Activated T-cell treated with anti-CD3 and anti-CD28 coated beads for 1 hour (primary cell): ENCODE measurements at regions not wholly inside any gene's neighbourhood (a gene's known extent, or its start where the extent isn't known, plus 50 kb on each side); places are given as distances from the start of the nearest gene placed in this dataset.

Experiments
- DNase-seq: peaks from one replicate; pipeline ENCODE4 v3.0.0-alpha.2; 2020; ENCODE audit warnings: low read depth

DNA sequence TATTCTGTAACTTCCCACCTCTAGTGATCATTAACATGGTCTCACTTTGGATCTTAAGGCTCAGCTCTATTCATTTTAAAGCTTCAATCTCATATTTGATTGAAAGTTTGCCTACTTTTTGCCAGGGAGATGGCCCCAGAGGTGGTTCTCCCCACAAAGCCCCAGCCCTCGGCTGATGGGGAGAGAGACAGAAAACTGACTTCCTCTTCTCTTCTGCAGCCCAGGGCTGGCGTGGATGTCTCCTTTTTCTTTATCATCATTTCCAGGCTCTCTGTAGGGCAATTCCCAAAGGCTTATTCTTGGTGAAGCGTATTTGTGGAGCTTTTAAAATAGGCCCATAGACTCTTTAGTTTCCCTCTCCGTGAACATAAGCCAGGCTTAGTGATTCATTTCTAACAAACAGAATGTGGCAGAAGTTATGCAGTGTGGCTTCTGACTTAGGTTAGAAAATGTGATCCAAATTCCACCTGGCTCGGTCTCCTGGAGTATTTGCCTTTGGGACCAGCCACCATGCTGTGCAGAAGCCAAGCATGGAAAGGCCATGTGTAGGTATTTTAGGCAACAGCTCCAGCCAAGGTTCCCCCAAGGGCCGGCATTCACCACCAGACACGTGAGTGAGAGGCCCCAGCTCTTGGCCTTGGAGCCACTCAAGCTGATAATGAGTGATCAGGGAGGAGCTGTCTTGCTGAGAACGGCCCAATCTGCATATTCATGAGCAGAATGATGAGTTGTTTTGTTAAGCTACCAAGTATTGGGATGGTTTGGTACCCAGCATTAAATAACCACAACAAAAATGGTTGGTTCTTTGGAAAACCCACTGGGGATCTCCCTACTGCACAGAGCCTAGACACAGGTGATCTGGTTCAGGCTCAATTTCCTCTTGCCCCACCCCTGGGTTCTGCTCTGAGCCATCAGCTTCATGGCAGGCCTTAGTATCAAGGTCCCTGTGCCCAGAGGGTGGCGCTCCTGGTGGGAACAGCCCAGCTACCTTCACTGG lies 353.2 kb upstream of the PROK2 start:
- DNase-seq, result no peak

DNA sequence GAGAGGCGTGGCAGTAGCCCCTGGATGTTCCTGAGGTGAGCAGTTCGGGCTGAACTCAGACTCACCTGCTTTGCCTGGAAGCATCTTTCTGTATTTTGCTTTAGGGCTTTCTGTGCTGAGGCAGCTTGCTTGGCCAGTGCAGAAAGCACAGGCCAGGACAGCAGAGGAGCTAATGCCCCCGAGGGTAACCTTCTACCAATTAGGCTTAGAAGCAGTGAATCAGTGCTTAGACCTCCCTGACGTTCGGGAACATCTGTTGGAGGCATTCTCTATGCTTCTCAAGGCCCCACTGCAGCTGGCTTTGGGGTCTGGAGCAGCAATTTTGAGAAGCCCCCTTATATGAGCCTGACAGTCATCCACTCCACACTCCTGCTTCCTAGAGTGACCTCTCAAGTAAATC lies 350.7 kb upstream of the PROK2 start:
- no peak for DNase-seq

DNA sequence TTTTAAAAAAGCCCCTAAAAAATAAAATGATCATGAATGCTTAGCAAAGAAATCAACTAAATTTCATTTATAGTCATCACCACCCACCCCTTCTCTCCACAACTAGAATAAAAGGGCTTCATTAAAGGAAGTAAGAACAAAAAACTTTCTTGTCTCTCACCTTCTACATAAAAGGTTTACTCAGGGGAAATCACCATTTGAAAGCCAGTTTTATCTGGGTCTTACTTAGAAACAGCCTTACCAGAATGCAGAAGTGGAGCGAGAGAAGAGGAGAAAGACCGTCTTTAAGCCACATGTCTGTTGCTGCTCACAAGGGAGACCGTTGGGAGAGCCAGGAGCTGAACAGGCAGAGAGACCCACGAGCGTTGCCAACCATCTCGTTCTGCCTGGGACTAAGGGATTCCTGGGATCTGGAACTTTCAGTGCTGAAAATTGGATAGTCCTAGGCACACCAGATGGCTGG lies 350.1 kb upstream of the PROK2 start:
- DNase-seq, result no peak

DNA sequence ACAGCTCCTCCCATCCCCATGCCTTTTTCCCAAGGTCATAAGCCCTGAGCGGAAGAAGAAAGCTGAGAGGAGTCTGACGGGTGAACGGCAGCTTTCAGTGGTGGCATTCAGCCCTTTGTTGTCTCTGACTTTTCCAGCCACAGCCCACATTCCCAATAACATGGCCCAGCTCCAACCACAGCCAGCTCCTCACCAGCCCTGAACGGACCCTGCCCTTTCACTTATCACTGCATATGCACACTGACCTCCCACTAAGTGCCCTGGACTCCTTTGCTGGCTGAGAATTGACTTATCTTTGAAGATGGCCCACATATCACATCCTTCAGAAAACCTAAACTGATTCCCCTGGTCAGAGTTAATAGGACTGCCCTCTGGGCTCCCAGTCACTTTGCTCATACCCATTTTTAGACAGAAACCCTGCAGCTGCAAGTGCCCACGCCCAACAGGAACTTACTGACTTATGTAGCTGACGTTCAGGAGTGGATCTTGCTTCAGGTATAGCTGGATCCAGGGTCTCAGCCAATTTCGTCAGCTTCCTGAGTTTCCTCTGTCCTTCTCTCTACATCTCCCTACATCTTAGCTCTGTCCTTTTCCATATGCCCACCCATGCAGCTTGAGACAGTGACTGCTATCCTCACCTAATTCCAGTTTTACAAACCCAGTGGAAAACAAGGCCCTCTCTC lies 348.5 kb upstream of the PROK2 start:
- no peak for DNase-seq

DNA sequence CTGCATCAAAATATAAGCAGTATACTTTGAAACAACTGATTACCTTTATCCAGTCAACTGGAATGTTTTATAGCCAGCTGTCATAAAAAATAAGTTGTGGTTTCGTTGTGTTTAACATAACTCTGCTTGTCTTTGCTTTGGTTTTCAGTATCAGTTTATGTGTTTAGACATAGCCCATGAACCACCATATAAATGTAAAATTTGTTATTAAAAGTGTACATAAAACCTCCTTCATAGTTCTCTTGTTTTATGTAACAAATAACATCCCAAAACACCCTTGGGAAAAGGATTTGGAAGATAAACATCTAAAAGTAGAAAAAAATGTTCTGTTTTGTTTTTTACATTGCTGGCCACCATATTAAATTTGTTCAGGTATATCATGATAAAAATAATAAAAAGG lies 347.0 kb upstream of the PROK2 start:
- DNase-seq, result no peak

DNA sequence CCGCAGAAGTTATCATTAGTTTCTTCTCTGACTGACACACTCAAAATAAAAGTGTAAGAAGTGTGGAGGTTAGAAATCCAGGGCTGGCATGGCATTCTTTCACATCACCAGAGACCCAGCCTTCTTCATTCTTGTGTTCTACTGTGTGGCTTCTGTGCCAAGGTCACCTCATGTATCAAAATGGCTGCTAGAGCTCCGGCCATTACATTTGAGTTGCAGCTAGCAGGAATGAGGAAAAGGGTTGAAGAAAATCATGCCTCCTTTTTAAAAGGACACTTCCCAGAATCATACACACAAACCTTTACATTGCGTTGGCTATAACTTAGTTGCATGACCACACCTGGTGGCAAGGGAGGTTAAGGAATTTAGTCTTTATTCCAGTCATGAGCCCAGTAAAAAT lies 345.6 kb upstream of the PROK2 start:
- no peak for DNase-seq

DNA sequence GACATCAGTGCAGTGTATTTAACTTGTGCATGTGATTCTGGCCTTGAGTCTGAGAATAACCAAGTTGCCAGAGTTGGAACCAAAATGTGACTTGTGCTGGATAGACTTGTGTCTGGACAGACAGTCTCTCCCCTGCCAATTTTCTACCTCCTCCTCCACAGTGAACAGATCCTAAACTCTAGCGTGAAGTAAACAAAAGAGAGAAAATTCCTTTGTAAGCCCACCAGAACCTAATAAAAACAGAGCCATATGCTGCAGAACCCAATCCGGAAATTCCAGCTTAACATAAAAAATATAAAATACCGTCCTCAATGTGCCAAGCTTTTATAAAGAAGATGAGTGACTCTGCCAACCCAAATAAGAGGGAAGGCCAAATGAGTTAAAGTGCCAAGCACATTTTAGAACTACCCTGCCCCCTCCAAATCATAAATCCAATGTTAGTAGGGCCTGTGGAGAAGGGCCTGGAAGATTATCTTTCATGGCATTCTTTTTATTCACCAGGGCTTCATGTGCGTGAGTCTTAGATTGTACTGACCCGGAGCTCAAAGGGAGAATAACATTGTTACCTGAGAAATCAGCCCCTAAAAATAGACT lies 344.6 kb upstream of the PROK2 start:
- no peak for DNase-seq

DNA sequence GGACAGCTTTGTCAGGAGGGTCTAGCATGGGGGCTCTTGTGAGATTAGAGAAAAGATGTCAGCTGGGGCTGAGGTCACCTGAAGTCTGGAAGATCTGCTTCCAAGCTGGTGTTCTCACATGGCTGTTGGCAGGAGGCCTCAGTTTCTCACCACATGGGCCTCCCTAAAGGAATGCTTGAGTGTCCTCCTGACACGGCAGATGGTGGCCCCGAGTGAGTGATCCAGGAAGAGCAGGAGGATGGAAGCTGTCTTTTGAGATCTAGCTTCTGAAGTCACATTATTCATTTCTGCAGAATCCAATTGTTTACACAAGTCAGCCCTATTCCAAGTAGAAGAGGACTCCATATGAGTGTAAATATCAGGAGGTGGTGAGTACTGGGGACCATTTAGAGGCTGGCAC lies 344.0 kb upstream of the PROK2 start:
- no peak for DNase-seq

DNA sequence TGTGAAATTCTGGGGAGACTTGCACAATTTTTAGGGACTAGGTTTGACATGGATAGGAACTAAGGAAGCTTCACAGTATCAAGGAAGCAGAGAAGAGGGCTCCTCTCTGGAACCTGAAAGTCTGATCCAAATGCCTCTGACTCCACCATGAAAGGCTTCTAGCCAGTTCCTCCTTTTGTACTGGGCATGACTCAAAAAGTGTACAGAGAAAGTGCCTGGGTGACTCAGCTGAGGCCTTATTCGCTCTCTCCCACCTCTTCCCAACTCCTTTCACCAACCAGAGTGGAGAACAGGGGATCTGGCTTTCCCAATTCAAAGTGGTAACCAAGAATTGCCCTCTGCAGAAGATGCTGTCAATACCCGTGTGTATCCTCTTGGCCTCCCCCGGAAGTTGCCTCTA lies 342.9 kb upstream of the PROK2 start:
- DNase-seq, result no peak

DNA sequence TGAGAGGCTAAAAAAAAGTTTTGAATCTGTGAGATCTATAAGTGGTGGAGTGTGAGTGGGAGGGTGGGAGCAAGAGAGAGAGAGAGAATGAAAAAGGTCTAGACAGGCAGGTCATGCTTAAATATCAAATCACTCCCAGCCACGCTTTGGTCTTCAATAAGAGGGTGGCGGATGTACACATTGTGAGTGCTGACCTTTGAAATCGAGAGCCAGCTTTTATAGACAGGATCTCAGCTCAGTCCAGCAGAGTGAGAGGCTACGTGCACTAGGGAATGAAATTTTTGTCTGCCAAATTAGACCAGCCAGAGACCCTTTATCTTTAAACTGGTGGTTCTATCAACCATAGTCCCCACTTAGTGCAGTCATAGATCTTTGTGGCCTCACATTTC lies 342.3 kb upstream of the PROK2 start:
- no peak for DNase-seq

DNA sequence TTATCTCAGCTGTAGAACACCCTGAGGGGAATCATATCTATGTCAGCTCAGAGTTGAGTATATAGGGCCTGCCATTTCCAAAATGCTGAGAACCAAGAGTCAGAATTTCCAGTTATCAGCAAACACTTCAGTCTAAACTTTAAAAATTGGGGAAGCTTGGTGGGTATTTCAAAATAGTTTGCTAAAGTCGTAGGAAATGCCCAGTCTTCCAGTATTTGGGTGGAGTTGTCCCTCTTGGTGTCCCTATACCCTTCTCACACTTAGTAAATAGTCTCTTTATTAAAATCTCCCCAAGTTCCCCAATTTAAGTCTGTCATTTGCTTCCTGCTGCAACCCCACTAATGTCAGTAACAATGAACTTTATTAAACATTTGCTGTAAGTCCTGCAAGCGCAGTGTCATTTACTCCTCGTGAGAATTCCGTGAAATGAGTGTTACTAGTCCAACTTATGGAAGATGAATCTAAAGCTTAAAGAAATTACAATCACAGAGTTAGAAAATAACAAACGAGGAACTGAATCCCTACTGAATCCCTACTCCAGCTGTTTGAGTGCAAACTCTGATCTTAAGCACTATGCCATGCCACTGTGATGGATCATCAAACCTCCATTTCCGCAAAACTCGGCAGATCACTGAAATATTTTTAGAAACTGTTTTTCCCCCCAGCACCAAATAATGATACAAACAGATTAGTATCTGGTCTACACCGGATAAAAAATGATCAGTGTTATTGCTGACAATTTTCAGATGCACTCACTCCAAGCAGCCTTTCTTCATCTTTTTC lies 341.7 kb upstream of the PROK2 start:
- DNase-seq, result no peak

DNA sequence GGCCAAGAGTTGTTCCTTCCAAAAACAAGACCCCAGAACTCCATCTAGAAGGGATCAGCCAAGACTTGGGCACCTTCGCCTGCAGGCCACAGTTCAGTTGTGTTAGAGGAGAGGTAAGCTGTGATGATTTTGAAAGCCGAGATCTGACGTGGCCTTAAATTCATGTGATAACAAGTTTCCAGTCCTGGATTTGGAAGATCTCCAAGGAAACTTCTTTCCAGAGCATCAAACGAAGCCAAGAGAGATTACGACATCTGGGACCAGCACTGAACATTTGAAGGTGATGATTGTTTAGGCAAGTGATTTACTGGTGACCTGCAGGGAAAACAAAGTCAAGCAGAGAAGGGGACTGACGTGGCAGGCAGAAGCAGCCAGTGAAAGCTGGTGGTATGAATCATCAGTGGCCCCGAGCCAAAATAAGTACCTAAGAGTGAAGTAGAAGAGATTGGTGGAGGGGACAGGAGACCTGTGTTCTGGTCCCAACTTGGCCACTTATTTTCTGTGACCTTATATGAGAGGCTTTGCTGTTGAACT lies 339.0 kb upstream of the PROK2 start:
- no peak for DNase-seq

DNA sequence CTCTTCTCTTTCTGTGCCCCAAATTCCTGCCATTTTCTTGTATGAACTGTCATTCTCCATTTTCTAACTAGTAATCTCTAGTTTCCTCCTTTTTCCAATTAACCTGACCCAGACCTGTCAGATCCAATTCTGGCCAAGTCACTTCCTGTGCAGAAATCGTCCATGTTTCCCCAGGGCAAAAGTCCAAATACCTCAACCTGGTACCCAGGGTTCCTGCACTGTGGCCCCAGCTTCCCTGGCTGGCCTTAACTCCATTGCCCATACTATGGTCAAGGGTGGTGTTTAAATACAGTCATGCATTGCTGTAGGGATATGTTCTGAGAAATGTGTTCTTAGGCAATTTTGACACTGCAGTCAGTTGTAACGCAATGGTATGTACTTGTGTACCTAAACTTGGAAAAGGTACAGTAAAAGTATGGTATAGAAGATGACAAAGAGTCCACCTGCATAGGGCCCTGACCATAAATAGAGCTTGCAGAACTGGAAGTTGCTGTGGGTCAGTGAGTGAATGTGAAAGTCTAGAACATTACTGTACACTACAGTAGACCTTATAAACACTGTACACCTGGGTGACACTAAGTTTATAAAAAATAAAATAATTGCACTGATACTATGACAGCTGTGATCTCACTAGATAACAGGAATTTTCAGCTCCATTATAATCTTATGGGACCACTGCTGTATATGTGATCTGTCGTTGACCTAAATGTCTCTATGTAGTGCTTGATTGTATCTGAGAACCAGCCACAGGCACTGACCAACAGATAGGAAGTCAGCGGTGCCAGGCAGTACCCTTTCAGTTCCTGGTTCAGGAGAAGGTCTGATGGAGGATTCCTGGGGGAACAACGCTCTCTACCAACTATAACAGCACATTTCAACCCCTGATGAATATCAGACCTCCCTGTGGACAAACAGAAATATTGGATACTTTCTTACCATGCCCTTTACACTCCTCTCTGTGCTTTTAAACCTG lies 336.1 kb upstream of the PROK2 start:
- DNase-seq, result no peak

DNA sequence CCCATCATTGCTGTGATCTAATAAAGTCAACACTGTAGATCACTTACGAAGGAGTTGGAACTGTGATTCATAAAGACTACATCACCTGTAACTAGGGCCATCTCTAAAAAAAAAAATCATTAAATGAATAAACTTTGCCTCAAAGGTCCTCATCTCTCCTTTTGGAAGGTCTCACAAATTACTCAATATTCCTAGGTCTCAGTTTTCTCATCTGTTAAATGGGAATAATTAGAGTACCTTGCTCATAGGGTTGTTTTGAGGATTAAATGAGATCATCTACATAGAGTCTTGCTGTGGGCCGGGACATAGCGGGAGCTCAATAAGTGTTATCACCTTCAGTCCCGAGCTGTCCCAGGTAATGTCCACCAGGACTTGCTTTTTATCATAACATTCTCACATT lies 335.1 kb upstream of the PROK2 start:
- DNase-seq, result no peak

DNA sequence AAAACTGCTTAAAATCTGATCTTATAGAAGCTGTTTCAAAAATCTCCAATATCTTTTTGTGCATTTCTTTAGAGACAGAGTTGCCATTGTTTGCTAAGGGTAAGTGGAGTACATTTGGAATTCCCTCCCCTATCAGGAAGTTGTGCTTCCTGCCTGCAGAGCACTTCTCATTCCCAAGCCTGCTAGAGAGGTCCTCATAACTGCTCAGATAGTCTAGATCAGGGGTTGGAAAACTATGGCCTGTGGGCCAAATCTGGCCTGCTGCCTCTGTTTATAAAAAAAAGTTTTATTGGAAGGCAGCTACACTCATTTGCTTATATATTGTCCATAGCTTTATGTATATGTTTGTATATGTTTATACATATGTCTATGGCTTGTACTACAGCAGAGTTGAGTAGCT lies 333.7 kb upstream of the PROK2 start:
- no peak for DNase-seq

DNA sequence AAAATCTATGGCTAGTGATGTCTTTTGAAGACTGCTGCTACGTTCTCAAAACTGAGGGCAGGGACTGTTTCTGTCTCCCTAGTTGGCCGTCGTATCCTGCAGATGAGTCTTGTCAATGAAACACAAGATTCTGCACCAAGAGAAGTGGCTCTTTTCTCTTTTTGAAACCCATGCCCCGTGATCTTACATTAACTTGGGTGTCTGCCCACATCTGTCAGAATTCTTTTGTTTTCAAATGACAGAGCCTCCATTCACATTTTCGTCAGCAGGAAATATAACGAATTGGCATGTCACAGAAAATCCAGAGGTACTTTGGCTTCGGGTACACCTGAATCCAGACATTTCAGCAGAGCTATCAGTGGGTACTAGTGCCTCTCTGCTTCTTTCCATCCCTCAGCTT lies 331.3 kb upstream of the PROK2 start:
- DNase-seq, result no peak

DNA sequence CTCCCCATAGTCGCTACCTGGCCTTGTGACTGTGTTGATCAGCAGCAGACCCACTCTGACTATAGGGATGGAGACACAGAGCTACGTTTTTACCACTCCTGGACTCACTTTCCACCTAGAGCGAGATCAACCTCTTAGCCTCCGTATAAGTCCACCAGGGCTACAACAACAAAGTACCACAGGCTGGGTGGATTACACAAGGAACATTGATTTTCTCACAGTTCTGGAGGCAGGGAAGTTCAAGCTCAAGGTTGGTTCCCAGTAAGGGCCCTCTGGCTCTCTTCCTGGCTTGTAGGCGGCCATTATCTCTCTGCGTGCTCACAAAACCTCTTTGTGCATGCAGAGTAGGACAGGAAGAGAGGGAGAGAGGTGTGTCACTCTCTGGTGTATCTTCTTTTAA lies 330.4 kb upstream of the PROK2 start:
- DNase-seq, result no peak

DNA sequence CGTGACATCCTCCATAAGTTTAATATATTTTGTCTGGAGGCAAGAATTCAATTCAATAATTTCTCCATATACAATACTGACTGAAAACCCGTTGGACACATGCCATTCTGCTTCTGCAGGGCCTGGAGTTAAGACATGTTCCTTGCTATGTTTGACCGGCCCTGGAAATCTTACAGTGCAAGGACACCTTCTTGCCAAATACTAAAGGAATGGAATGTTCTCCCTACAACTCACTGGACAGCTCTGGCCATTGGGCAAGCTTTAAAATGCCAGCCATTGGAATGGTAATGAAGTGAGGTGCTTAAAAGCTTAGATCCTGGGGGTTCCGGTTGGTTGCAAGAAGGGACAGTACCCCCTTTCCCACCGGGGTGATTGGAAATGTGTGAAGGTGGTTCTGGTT lies 329.8 kb upstream of the PROK2 start:
- DNase-seq, result no peak

DNA sequence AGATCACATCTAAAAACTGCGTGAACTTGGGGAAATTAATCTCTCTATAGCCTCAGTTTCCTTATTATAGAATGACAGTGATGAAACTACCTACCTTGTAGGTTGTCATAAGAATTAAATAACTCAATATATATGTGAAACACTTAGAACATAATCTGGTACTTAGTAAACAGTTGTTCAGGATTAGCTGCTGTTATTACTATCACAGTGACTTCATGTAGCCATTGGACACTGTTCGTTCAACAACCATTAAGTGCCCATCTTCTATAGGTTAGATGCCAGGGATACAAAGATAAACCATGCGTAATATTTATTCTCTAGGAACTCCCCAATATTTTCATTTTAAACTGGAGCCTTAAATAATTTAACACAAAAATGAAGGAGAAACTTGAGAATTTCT lies 329.0 kb upstream of the PROK2 start:
- DNase-seq, result no peak

DNA sequence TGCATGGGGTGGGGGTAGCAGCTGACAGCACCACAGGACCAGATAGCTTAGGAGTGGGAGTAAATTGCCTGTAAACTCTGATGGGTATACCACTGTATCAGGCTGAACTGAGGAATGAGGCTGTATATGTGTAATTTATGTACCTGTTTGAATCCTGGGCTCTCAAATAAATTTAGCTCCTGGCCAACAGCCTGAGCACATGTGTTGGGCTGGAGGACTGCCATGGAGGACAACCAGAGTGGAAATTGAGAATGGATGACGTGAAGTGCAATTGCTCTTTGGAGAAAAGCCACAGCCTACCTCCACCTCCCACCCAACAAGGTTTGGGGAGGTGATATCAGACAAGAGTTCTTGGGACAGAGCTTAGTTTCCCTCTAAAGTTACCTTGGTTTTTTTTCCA lies 328.6 kb upstream of the PROK2 start:
- no peak for DNase-seq

DNA sequence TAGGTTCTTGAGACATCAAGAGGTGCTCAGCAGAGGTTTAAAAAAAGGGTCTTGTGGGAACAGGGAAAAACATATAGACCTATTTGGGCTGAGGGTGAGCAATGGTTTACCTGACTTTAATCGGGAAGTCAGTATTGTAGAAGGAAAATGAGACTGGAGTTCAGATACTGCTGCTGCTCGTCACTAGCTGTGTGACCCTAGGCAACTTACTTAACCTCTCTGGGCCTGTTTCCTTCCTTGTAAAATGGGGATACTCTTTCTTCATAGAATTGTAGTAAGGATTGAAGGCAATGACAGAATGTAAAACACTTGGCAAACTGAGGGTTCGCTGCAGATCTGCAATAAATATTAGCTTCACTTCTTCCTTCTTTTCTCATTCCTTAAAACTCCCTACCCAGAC lies 327.5 kb upstream of the PROK2 start:
- DNase-seq, result no peak
